ENCODE measurements at regions not wholly inside any gene's neighbourhood (a gene's known extent, or its start where the extent isn't known, plus 50 kb on each side); places are given as distances from the start of the nearest gene placed in this dataset.

DNA sequence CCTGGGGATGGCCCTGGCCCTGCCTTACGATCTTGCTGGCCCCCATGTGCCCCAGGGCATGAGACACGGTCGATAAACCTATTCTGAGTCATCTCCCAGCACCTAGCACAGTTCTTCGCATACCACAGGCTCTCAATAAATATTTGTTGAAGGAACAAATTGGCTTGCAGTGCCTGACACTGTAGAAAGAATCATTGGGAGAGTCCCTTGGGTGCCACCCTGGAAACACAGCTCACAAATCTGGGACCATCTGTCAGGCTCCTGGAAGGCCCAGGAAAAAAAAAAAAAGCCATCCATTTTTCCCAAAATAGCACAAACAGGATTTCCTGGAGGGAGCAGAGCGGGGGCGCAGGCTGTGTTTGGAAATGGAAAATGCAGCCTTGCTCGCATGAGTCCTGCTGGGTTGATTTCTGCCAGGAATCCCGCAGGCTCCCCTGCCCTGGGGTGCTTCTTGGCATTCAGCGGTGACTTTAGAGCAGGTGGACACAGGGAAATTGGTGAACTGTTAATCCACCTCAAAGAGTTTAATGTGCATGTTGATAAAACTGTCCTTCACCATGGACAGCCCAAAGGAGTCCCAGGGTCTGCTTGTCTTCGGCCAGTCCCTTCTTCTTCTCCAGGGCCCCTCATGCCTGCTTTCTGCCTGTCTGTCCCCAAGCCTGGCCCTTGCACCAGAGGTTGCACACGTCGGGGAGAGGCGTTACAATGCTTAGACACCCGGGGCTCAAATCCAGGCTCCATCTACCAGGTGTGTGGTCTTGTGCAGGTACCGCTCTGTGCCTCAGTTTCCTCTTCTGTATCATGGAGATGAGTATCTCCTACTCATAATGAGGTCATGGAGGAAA, 106.1 kb upstream of the RFLNA start:
- peak; percentile 34 for DNase-seq (ENCODE audit: low read depth)

- DNase-seq (ENCODE audit: low read depth): no peak
Measured at GRCh38 chr12:124190312-124191023, 104.4 kb upstream of the RFLNA start.

GRCh38 chr12:124191024-124191359, 103.9 kb upstream of the RFLNA start:
- no peak for DNase-seq (ENCODE audit: low read depth)

- DNase-seq (ENCODE audit: low read depth): no peak
Measured at GRCh38 chr12:124191966-124192365, 102.9 kb upstream of the RFLNA start.

- DNase-seq (ENCODE audit: low read depth): no peak
Measured at GRCh38 chr12:124194264-124194892, 100.5 kb upstream of the RFLNA start.

GRCh38 chr12:124194893-124195566, 99.9 kb upstream of the RFLNA start:
- no peak for DNase-seq (ENCODE audit: low read depth)

- DNase-seq (ENCODE audit: low read depth): no peak
Measured at GRCh38 chr12:124195567-124195942, 99.3 kb upstream of the RFLNA start.

- no peak for DNase-seq (ENCODE audit: low read depth)
Measured at GRCh38 chr12:124196236-124196635, 98.7 kb upstream of the RFLNA start.

DNA sequence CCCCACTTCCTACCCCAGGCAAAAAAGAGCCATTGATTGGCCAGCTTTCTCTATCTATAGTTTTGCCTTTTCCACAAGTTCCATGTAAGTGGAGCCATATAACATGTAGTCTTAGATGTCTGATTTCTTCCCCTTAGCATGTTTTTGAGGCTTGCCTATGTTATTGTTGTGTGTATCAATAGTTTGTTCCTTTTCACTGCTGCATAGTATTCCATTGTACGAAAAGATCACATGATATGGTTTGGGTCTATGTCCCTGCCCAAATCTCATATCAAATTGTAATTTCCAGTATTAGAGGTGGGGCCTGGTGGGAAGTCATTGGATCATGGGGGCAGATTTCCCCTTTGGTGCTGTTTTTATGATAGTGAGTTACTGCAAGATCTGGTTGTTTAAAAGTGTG, 93.6 kb upstream of the RFLNA start:
- no peak for DNase-seq (ENCODE audit: low read depth)

- no peak for DNase-seq (ENCODE audit: low read depth)
Measured at GRCh38 chr12:124203176-124203575, 91.7 kb upstream of the RFLNA start.

DNA sequence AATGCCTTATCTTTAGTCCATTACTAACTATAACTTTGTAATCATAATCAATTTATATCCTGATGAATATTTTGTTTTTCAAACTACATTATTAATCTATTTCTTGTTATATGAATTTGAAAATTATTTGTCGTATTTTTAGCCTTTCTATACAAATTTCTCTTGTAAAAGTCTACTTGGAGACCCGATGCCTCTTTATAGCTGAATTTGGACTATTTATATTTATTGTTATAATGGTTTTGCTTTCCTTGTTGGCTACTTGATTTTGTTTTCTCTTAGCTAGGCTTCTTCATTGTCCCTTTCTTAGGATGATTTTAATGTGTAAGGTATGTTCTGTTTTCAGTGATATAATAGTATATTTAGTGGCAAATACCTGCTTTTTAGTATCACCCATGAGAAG, 89.5 kb upstream of the RFLNA start:
- no peak for DNase-seq (ENCODE audit: low read depth)

GRCh38 chr12:124207049-124207448, 87.8 kb upstream of the RFLNA start:
- no peak for DNase-seq (ENCODE audit: low read depth)

DNA sequence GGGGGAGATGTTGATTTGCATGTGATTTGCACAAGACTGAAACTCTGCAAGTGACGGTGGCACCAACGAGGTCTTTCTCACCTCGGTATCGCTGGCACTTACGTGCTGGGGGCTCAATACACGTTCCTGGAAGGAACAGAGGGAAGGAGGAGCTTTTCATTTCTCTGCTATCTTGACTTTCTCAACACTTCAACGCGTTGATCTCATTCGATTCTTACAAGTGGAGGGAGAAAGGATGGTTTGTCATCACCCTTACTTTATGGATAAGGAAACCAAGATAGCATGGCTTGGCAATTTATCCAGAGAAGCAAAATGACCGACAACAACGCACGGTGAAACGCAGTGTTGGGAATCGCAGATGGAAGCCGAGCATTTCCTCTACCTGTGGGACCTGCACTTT, 87.3 kb upstream of the RFLNA start:
- no peak for DNase-seq (ENCODE audit: low read depth)

GRCh38 chr12:124208489-124208888, 86.4 kb upstream of the RFLNA start:
- DNase-seq (ENCODE audit: low read depth): no peak

GRCh38 chr12:124210991-124211577, 83.8 kb upstream of the RFLNA start:
- no peak for DNase-seq (ENCODE audit: low read depth)

- no peak for DNase-seq (ENCODE audit: low read depth)
Measured at GRCh38 chr12:124211753-124212152, 83.1 kb upstream of the RFLNA start.

GRCh38 chr12:124213666-124214347, 81.1 kb upstream of the RFLNA start:
- no peak for DNase-seq (ENCODE audit: low read depth)

DNA sequence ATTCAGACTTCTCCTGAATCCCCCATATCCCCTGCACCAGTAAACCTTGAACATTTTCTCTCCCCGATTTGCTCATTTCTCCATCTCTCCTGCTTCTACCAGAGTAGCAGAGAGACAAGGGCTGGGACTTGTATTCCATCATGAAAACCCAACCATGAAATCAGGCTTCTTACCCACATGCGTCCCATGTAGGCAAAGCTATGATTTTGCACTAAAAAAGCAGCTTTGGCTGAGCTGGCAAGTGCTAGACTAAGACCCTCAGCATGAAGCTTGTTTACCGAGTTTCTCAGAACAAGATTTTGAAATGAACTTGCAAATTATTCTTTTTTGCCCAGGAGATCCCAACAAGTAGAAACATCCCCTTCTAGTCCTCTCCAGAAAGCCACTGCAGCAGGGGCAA, 80.3 kb upstream of the RFLNA start:
- DNase-seq (ENCODE audit: low read depth): no peak

- no peak for DNase-seq (ENCODE audit: low read depth)
Measured at GRCh38 chr12:124216966-124217365, 77.9 kb upstream of the RFLNA start.

DNA sequence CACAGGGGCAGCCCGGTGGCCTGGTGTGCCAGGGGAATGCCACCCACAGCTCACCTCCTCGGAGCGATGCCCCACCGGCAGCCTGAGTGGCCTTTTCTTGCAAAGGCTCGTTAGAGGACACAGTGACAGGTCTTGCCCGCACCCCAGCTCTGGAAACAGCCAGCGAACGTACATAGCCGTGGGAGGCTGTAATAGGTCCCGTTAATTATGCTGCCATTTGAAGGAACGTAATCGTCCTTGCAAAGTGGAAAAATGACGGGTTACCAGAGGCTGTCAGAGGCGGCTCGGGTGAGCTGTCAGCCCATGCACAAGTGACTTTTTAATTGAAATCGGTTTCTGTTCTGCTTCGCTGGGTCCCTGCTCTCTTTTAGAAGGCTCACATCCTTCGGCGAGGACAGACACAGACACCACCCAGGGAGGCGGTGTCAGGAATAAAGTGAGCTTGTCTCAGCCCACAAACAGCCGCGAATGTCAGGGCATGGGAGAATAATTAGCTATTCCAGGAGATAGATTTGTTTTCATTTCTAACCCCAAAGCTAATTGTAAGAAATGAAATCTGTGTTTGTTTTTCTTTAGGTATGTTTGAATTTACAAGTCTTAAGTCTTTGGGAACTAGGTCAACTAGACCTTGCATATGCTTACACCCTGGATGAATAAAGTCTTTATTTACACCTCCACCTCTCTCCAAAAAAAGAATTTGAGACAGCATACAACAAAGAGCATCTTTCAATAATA, 77.2 kb upstream of the RFLNA start:
- DNase-seq (ENCODE audit: low read depth): no peak

- no peak for DNase-seq (ENCODE audit: low read depth)
Measured at GRCh38 chr12:124218243-124218560, 76.7 kb upstream of the RFLNA start.

All from forelimb muscle (tissue), 1 donor.